ENCODE measurements at regions not wholly inside any gene's neighbourhood (a gene's known extent, or its start where the extent isn't known, plus 50 kb on each side); places are given as distances from the start of the nearest gene placed in this dataset.

DNA sequence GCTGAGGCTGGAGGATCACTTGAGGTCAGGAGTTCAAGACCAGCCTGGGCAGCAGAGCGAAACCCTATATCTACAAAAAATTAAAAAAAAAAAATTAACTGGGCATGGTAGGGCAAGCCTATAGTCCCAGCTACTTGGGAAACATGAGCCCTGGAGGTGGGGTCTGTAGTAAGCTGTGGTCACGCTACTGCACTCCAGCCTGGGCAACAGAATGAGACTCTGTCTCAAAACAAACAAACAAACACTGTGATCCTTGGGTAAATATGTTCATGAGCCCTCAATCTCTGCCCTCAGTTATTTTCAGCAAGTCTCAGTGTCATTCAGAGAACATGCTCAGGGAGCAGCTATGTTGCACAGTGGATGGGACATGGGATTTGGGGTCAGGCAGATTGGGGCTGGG is 76.2 kb downstream of the PTTG1 start:
- Histone ChIP-seq H3K27ac (ENCODE audit: extremely low read depth, low read depth, low read length) (no peak overlapping the region), H3K9me3 (replicated peaks; ENCODE audit: control insufficient read depth, insufficient read depth, low read depth, low read length) (no peaks in the 10 kb centered on the region), H3K36me3 (ENCODE audit: control insufficient read depth, insufficient read depth, low read length) (no peaks in the 10 kb centered on the region), H3K4me1 (replicated peaks in 1 of 2; ENCODE audit: control insufficient read depth in 2 of 2, insufficient read depth in 2 of 2, low read length in 2 of 2) (no peaks in the 10 kb centered on the region), H2AFZ (ENCODE audit: low read depth, low read length) (no peak overlapping the region), H3K4me3 (no peak overlapping the region), H3K9me1 (ENCODE audit: control insufficient read depth, insufficient read depth, low read length) (no peaks in the 10 kb centered on the region), H3K27me3 (ENCODE audit: control insufficient read depth in 2 of 2, insufficient read depth in 2 of 2, low read length in 2 of 2) (no peaks in the 10 kb centered on the region), H4K20me1 (replicated peaks; ENCODE audit: control insufficient read depth, insufficient read depth, low read length) (no peaks in the 10 kb centered on the region; the same call in 1 of the 2 replicates), H3K9ac (ENCODE audit: insufficient read depth in 1 of 2, low read depth in 2 of 2, low read length in 2 of 2) (no peak overlapping the region), H3K79me2 (ENCODE audit: control insufficient read depth, insufficient read depth, low read length) (no peaks in the 10 kb centered on the region), H3K4me2 (ENCODE audit: insufficient read depth, low read length) (no peak overlapping the region)
- TF ChIP-seq CBFA2T2 (conservative IDR thresholded peaks at IDR 0.05) (no peak), ELF2 (CRISPR knock-in tag; IDR thresholded peaks at IDR 0.05) (no peak), ARID3A (IDR thresholded peaks at IDR 0.05; ENCODE audit: borderline replicate concordance, low read depth, low read length) (no peak), ZNF395 (CRISPR knock-in tag; IDR thresholded peaks at IDR 0.05) (no peak), RAD51 (IDR thresholded peaks at IDR 0.05; ENCODE audit: borderline replicate concordance, low read depth) (no peak), NRF1 (conservative IDR thresholded peaks at IDR 0.05 in 1 of 2, IDR thresholded peaks at IDR 0.05 in 1 of 2) (no peak), KDM4B (IDR thresholded peaks at IDR 0.05; ENCODE audit: borderline replicate concordance in 2 of 2, low read depth in 1 of 2) (no peak), ZNF217 (CRISPR knock-in tag; IDR thresholded peaks at IDR 0.05) (no peak), TAF7 (tag; IDR thresholded peaks at IDR 0.05) (no peak)
- TF ChIP-seq, protein P1, sequence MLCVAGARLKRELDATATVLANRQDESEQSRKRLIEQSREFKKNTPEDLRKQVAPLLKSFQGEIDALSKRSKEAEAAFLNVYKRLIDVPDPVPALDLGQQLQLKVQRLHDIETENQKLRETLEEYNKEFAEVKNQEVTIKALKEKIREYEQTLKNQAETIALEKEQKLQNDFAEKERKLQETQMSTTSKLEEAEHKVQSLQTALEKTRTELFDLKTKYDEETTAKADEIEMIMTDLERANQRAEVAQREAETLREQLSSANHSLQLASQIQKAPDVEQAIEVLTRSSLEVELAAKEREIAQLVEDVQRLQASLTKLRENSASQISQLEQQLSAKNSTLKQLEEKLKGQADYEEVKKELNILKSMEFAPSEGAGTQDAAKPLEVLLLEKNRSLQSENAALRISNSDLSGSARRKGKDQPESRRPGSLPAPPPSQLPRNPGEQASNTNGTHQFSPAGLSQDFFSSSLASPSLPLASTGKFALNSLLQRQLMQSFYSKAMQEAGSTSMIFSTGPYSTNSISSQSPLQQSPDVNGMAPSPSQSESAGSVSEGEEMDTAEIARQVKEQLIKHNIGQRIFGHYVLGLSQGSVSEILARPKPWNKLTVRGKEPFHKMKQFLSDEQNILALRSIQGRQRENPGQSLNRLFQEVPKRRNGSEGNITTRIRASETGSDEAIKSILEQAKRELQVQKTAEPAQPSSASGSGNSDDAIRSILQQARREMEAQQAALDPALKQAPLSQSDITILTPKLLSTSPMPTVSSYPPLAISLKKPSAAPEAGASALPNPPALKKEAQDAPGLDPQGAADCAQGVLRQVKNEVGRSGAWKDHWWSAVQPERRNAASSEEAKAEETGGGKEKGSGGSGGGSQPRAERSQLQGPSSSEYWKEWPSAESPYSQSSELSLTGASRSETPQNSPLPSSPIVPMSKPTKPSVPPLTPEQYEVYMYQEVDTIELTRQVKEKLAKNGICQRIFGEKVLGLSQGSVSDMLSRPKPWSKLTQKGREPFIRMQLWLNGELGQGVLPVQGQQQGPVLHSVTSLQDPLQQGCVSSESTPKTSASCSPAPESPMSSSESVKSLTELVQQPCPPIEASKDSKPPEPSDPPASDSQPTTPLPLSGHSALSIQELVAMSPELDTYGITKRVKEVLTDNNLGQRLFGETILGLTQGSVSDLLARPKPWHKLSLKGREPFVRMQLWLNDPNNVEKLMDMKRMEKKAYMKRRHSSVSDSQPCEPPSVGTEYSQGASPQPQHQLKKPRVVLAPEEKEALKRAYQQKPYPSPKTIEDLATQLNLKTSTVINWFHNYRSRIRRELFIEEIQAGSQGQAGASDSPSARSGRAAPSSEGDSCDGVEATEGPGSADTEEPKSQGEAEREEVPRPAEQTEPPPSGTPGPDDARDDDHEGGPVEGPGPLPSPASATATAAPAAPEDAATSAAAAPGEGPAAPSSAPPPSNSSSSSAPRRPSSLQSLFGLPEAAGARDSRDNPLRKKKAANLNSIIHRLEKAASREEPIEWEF (CRISPR knock-in tag; IDR thresholded peaks at IDR 0.05), result no peak
- in situ Hi-C loops (cut with MboI), result no loop called here
- FAIRE-seq, result no peak
- no peak for DNase-seq (ENCODE audit: extremely low read depth in 1 of 4, low spot score in 3 of 4)
- POLR2A ChIA-PET, result no interaction called here
- 0% methylated on average over 2 of the region's 2 CpGs for WGBS (ENCODE audit: insufficient coverage, low coverage, missing lambda C conversion rate)
- BruUV-seq (replicated peaks), result no TSS peak
- CTCF ChIA-PET (ENCODE audit: low intra/inter-chr PET ratio), result no interaction called here
- intact Hi-C loops (cut with micrococcal nuclease), result no loop called here
- no peak for ATAC-seq
